Smooth muscle cell (in vitro differentiated cells): ENCODE measurements at regions not wholly inside any gene's neighbourhood (a gene's known extent, or its start where the extent isn't known, plus 50 kb on each side); places are given as distances from the start of the nearest gene placed in this dataset.

ENCODE experiments used
- DNase-seq: peaks from one replicate; lab custom pipeline; 2025; ENCODE audit not compliant: unreplicated experiment; lab: John Stamatoyannopoulos, UW
- H2AFZ ChIP-seq: fragments of 200-600 bp; sonication (generic); 2 replicates; pipeline ENCODE4 v1.6.0; 2016; ENCODE audit warnings: antibody characterized with exemption, low read depth, mild to moderate bottlenecking
- H3F3A ChIP-seq: fragments of 200-600 bp; sonication (generic); 2 replicates; pipeline ENCODE4 v1.6.0; 2017; ENCODE audit warnings: antibody characterized with exemption, low read depth
- H3K27ac ChIP-seq: fragments of 200-600 bp; sonication (generic); 2 replicates; pipeline ENCODE4 v1.5.1; 2016; ENCODE audit warnings: low read depth, mild to moderate bottlenecking
- H3K27me3 ChIP-seq: fragments of 200-600 bp; sonication (generic); 2 replicates; pipeline ENCODE4 v1.6.1; 2016; ENCODE audit warnings: low read depth, mild to moderate bottlenecking
- H3K36me3 ChIP-seq: fragments of 200-600 bp; sonication (generic); 2 replicates; pipeline ENCODE4 v1.5.1; 2016; ENCODE audit warnings: low read depth
- H3K4me1 ChIP-seq: fragments of 200-600 bp; sonication (generic); 2 replicates; pipeline ENCODE4 v1.5.1; 2016; ENCODE audit warnings: low read depth
- H3K4me2 ChIP-seq: fragments of 200-600 bp; sonication (generic); 2 replicates; pipeline ENCODE4 v1.6.0; 2016; ENCODE audit warnings: mild to moderate bottlenecking
- H3K4me3 ChIP-seq: fragments of 200-600 bp; sonication (generic); 2 replicates; pipeline ENCODE4 v1.5.1; 2016; ENCODE audit warnings: mild to moderate bottlenecking
- H3K79me2 ChIP-seq: fragments of 200-600 bp; sonication (generic); 2 replicates; pipeline ENCODE4 v1.6.0; 2016; ENCODE audit warnings: low read depth, mild to moderate bottlenecking
- H3K9ac ChIP-seq: fragments of 200-600 bp; sonication (generic); 2 replicates; pipeline ENCODE4 v1.6.0; 2016; ENCODE audit warnings: low read depth
- H3K9me3 ChIP-seq: fragments of 200-600 bp; sonication (generic); replicated peaks from 2 replicates; pipeline ENCODE4 v1.5.1; 2016; ENCODE audit warnings: low read depth
- H4K20me1 ChIP-seq: fragments of 200-600 bp; sonication (generic); 2 replicates; pipeline ENCODE4 v1.6.0; 2016; ENCODE audit warnings: low read depth
- WGBS: methylation state at CpG from one replicate; pipeline ENCODE4 v1.1.7; 2016; ENCODE audit warnings: low lambda C conversion rate; 5-methylcytosine and 5-hydroxymethylcytosine counted together
- TF ChIP-seq, protein P1 (sequence below): fragments of 200-600 bp; sonication (generic); IDR thresholded peaks from 2 replicates; pipeline ENCODE4 v1.5.1; 2017; ENCODE audit warnings: borderline replicate concordance, mild to moderate bottlenecking, antibody characterized with exemption; ENCODE audit not compliant: insufficient read depth, poor library complexity, severe bottlenecking

DNA sequence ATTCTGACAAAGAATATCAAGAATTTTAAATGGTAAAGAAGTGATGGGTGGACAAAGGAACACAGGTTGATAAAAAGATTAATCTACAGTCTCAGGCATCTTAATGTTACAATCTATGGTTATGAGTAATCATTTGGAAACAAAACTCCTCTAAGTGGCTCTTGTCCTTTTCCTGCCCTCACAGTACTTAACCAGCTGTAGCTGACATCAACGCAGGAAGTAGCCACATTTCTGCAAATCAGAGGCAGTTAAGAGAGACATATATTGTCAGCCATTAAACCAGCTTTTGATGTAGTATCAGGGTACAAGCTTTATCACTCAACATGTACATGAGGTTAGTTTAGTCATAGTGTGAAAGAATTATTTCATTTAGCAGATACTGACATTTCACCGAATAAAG lies 244.6 kb downstream of the NR4A2 start:
- TF ChIP-seq, protein P1, sequence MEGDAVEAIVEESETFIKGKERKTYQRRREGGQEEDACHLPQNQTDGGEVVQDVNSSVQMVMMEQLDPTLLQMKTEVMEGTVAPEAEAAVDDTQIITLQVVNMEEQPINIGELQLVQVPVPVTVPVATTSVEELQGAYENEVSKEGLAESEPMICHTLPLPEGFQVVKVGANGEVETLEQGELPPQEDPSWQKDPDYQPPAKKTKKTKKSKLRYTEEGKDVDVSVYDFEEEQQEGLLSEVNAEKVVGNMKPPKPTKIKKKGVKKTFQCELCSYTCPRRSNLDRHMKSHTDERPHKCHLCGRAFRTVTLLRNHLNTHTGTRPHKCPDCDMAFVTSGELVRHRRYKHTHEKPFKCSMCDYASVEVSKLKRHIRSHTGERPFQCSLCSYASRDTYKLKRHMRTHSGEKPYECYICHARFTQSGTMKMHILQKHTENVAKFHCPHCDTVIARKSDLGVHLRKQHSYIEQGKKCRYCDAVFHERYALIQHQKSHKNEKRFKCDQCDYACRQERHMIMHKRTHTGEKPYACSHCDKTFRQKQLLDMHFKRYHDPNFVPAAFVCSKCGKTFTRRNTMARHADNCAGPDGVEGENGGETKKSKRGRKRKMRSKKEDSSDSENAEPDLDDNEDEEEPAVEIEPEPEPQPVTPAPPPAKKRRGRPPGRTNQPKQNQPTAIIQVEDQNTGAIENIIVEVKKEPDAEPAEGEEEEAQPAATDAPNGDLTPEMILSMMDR: no peak
- WGBS: 55% methylated on average over 2 of the region's 2 CpGs
- Histone ChIP-seq H3K9me3 (no peaks in the 10 kb centered on the region), H3K9ac (no peak overlapping the region), H3K4me1 (no peaks in the 10 kb centered on the region), H3K27ac (no peak overlapping the region), H3K79me2 (no peaks in the 10 kb centered on the region), H4K20me1 (no peaks in the 10 kb centered on the region), H3K4me3 (no peak overlapping the region), H3K36me3 (no peaks in the 10 kb centered on the region), H3K27me3 (no peaks in the 10 kb centered on the region), H3F3A (no peaks in the 10 kb centered on the region), H2AFZ (no peak overlapping the region), H3K4me2 (no peak overlapping the region)
- no peak for DNase-seq

GRCh38 chr2:156083763-156084493 lies 248.6 kb downstream of the NR4A2 start:
- Histone ChIP-seq H2AFZ (no peak overlapping the region), H3K27ac (no peak overlapping the region), H3K4me2 (no peak overlapping the region), H3K27me3 (no peaks in the 10 kb centered on the region), H3K4me1 (no peaks in the 10 kb centered on the region), H3K9me3 (no peaks in the 10 kb centered on the region), H4K20me1 (no peaks in the 10 kb centered on the region), H3K9ac (no peak overlapping the region), H3K79me2 (no peaks in the 10 kb centered on the region), H3F3A (no peaks in the 10 kb centered on the region), H3K36me3 (no peaks in the 10 kb centered on the region), H3K4me3 (no peak overlapping the region)
- WGBS: 81% methylated on average over 15 of the region's 15 CpGs
- TF ChIP-seq, protein P1: no peak
- DNase-seq: no peak

DNA sequence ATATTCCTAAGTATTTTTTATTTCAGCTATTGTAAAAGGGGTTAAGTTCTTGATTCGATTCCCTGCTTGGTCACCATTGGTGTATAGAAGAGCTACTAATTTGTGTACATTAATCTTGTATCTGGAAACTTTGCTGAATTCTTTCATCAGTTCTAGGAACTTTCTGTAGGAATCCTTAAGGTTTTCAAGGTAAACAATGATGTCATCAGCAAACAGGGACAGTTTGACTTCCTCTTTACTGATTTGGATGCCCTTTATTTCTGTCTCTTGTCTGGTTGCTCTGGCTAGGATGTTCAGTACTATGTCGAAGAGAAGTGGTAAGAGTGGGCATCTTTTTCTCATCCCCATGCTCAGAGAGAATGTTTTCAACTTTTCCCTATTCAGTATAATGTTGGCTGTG lies 252.7 kb downstream of the NR4A2 start:
- Histone ChIP-seq H3K4me3 (no peak overlapping the region), H3F3A (no peaks in the 10 kb centered on the region), H3K4me2 (no peak overlapping the region), H2AFZ (no peak overlapping the region), H3K9ac (no peak overlapping the region), H3K27me3 (no peaks in the 10 kb centered on the region), H4K20me1 (no peaks in the 10 kb centered on the region), H3K4me1 (no peaks in the 10 kb centered on the region), H3K79me2 (no peaks in the 10 kb centered on the region), H3K27ac (no peak overlapping the region), H3K9me3 (no peaks in the 10 kb centered on the region), H3K36me3 (no peaks in the 10 kb centered on the region)
- 94% methylated on average over 2 of the region's 2 CpGs for WGBS
- TF ChIP-seq, protein P1: no peak
- DNase-seq: no peak

DNA sequence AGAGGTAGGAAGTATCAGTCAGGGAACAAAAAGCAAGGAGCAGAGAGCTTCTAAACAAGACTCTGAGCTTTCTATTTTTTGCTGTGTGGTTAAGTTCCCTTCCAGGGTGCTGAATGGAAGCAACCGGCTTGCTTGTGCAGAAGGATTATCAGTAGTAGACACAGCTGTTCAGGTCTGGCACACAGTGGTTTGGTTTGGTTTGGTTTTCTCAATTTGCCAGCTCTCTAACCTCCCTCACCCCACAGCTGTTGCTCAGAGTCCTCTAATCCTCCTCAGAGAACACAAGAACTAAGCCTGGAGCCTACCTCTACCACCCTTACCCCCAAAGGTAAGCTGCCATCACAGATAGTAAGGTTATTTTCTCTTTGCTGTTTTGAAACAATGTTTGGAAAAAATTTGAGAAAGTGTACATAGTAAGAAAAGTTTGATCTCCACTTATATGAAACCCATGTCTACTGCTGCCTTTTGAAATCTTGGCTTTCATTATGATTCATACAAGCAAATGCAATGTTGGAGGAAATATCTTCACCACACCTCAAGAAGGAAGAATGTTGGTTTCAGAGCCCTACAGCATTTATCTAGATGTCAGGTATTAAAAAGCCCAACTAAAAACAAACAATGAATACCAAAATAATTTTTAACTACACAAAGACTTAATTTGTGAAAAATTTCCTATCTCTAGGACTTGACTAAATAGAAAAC lies 255.3 kb downstream of the NR4A2 start:
- Histone ChIP-seq H3F3A (no peaks in the 10 kb centered on the region), H3K27me3 (no peaks in the 10 kb centered on the region), H3K36me3 (no peaks in the 10 kb centered on the region), H4K20me1 (no peaks in the 10 kb centered on the region), H3K4me3 (no peak overlapping the region), H2AFZ (no peak overlapping the region), H3K4me1 (no peaks in the 10 kb centered on the region), H3K4me2 (no peak overlapping the region), H3K9ac (no peak overlapping the region), H3K27ac (no peak overlapping the region), H3K79me2 (no peaks in the 10 kb centered on the region), H3K9me3 (no peaks in the 10 kb centered on the region)
- DNase-seq: no peak
- WGBS: 79% methylated on average over 1 of the region's 1 CpG
- TF ChIP-seq, protein P1: no peak
